GM12878 (cell line): ENCODE measurements at regions not wholly inside any gene's neighbourhood (a gene's known extent, or its start where the extent isn't known, plus 50 kb on each side); places are given as distances from the start of the nearest gene placed in this dataset.

Experiments used
- ATAC-seq: fragments of 200-7000 bp; cut with Tn5 transposase; 3 replicates; pipeline ENCODE4 v1.9.1; 2020; ENCODE audit warnings: mild to moderate bottlenecking, moderate library complexity
- BruUV-seq: library from RNA; stranded (reverse); fragments of 400-500 nt; replicated peaks from 2 replicates; lab custom pipeline; 2021; lab: Mats Ljungman, UMichigan
- CTCF ChIA-PET: fragments of 300-600 bp; sonication (Branson Sonifier 250); formaldehyde crosslinking; extraction: SDS; loops from one replicate; lab custom pipeline; 2021; ENCODE audit warnings: inconsistent platforms; lab: Yijun Ruan, JAX
- POLR2A ChIA-PET: fragments of 350-600 bp; formaldehyde crosslinking; extraction: SDS; loops from one replicate; lab custom pipeline; 2021; ENCODE audit warnings: inconsistent platforms; lab: Charles Lee
- RAD21 ChIA-PET: fragments of 300-600 bp; sonication (Branson Sonifier 250); formaldehyde crosslinking; loops from one replicate; lab custom pipeline; 2023; ENCODE audit warnings: antibody characterized with exemption; ENCODE audit not compliant: unreplicated experiment; lab: Charles Lee
- SMC1A ChIA-PET: fragments of 300-600 bp; sonication (Branson Sonifier 250); formaldehyde crosslinking; loops from one replicate; lab custom pipeline; 2023; ENCODE audit not compliant: unreplicated experiment, uncharacterized antibody; lab: Charles Lee
- DNase-seq: peaks from one replicate; pipeline ENCODE4 v3.0.0-alpha.2; 2011; ENCODE audit warnings: low read depth, low spot score
- FAIRE-seq: peaks from 3 replicates; lab custom pipeline; 2011; peaks lifted over from hg19 to GRCh38; lab: Jason Lieb, UNC
- H2AFZ ChIP-seq: 2 replicates; pipeline ENCODE4 v1.6.0; 2011; ENCODE audit warnings: low read depth, low read length, control low read depth; ENCODE audit not compliant: control insufficient read depth
- H3K27ac ChIP-seq: 2 replicates; pipeline ENCODE4 v1.5.1; 2011; ENCODE audit warnings: control low read depth; ENCODE audit not compliant: control insufficient read depth, insufficient read depth
- H3K27me3 ChIP-seq, 2 experiments: replicated peaks in 1 of 2; 2 replicates each; pipeline versions ENCODE4 v1.6.0 to v1.6.1; 2011; ENCODE audit warnings: low read length in 1 of 2; ENCODE audit not compliant: control insufficient read depth in 2 of 2, insufficient read depth in 2 of 2
- H3K36me3 ChIP-seq, 2 experiments: 2 replicates each; pipeline ENCODE4 v1.5.1; 2011; ENCODE audit warnings: low read length in 1 of 2; ENCODE audit not compliant: control insufficient read depth in 2 of 2, insufficient read depth in 2 of 2
- H3K4me1 ChIP-seq: 2 replicates; pipeline ENCODE4 v1.6.1; 2011; ENCODE audit warnings: mild to moderate bottlenecking, low read length, moderate library complexity, mixed read lengths; ENCODE audit not compliant: control insufficient read depth, insufficient read depth
- H3K4me2 ChIP-seq: 2 replicates; pipeline ENCODE4 v1.6.0; 2011; ENCODE audit warnings: control low read depth; ENCODE audit not compliant: control insufficient read depth, insufficient read depth
- H3K4me3 ChIP-seq: fragments of 200-600 bp; sonication (generic); 2 replicates; pipeline ENCODE4 v1.5.1; 2016
- H3K79me2 ChIP-seq: 2 replicates; pipeline ENCODE4 v1.6.0; 2011; ENCODE audit warnings: low read length; ENCODE audit not compliant: control insufficient read depth, insufficient read depth
- H3K9ac ChIP-seq: 2 replicates; pipeline ENCODE4 v1.8.0; 2011; ENCODE audit warnings: low read length, control low read depth, mixed read lengths; ENCODE audit not compliant: control insufficient read depth, insufficient read depth
- H3K9me3 ChIP-seq: replicated peaks from 3 replicates; pipeline ENCODE4 v1.5.1; 2011; ENCODE audit warnings: mild to moderate bottlenecking, low read length; ENCODE audit not compliant: control insufficient read depth, insufficient read depth
- H4K20me1 ChIP-seq: 2 replicates; pipeline ENCODE4 v1.6.0; 2011; ENCODE audit not compliant: control insufficient read depth, insufficient read depth
- ASH2L ChIP-seq: fragments of 300-600, 200-600 bp; sonication (generic); IDR thresholded peaks from 2 replicates; pipeline ENCODE4 v1.6.1; 2017; ENCODE audit warnings: low read depth, mild to moderate bottlenecking, borderline replicate concordance
- BMI1 ChIP-seq: fragments of 450-650 bp; IDR thresholded peaks from 2 replicates; pipeline ENCODE4 v1.6.1; 2016; ENCODE audit warnings: mild to moderate bottlenecking, moderate library complexity, borderline replicate concordance
- SMAD5 ChIP-seq: IDR thresholded peaks from 2 replicates; pipeline ENCODE4 v1.6.1; 2016; ENCODE audit warnings: antibody characterized with exemption, low read depth
- SMARCA5 ChIP-seq: fragments of 450-650 bp; IDR thresholded peaks from 2 replicates; pipeline ENCODE4 v1.6.1; 2017; ENCODE audit warnings: mild to moderate bottlenecking
- WGBS: methylation state at CpG from one replicate; pipeline ENCODE4 v1.1.6; 2016; ENCODE audit warnings: low lambda C conversion rate; ENCODE audit not compliant: insufficient replicate concordance, insufficient coverage; ENCODE audit errors: missing lambda C conversion rate; 5-methylcytosine and 5-hydroxymethylcytosine counted together
- in situ Hi-C: fragments of 300-500 bp; cut with MboI; formaldehyde crosslinking; loops from 9 replicates; pipeline ENCODE4 v1.14.3; 2018; ENCODE audit warnings: mixed read lengths
- intact Hi-C: fragments of 100-400 bp; cut with micrococcal nuclease; formaldehyde crosslinking; loops from one replicate; pipeline ENCODE4 v1.14.2; 2022; ENCODE audit not compliant: unreplicated experiment

- no TSS peak for BruUV-seq
- POLR2A ChIA-PET, result no interaction called here
- in situ Hi-C loops, result no loop called here
Observed at GRCh38 chr11:26229981-26230380, 101.9 kb upstream of the ANO3 start.

GRCh38 chr11:26231252-26231661 lies 100.7 kb upstream of the ANO3 start:
- TF ChIP-seq SMAD5 (no peak), ASH2L (no peak), SMARCA5 (no peak)
- Histone ChIP-seq H4K20me1 (no peaks in the 10 kb centered on the region), H3K4me1 (no peaks in the 10 kb centered on the region), H2AFZ (no peak overlapping the region), H3K27me3 (no peaks in the 10 kb centered on the region), H3K4me2 (no peak overlapping the region), H3K27ac (no peak overlapping the region), H3K9me3 (no peaks in the 10 kb centered on the region), H3K36me3 (no peaks in the 10 kb centered on the region), H3K4me3 (no peak overlapping the region), H3K79me2 (no peaks in the 10 kb centered on the region), H3K9ac (no peak overlapping the region)
- BruUV-seq, result no TSS peak
- FAIRE-seq (no peak), ATAC-seq (no peak; the same call in 2 of the 3 replicates), DNase-seq (no peak)
- ChIA-PET CTCF (interaction anchor here (1.2 kb wide), 1 partner anchor 250 kb away, joined by 3 read pairs; no protein-coding TSS in a partner anchor), POLR2A (interaction anchor here (0.6 to 0.7 kb wide), 2 partner anchors 494 to 1509 kb away, joined by 3 to 6 read pairs; no protein-coding TSS in a partner anchor), RAD21 (no interaction called here), SMC1A (no interaction called here)
- WGBS, result 5% methylated on average over 3 of the region's 3 CpGs
- intact Hi-C loops, result no loop called here
- in situ Hi-C loops, result no loop called here

More at GRCh38 chr11:26229981-26230380, 101.9 kb upstream of the ANO3 start:
- Histone ChIP-seq H3K9me3 (no peaks in the 10 kb centered on the region), H3K79me2 (no peaks in the 10 kb centered on the region), H3K4me1 (no peaks in the 10 kb centered on the region), H3K4me2 (no peak overlapping the region), H3K9ac (no peak overlapping the region), H3K36me3 (no peaks in the 10 kb centered on the region), H4K20me1 (no peaks in the 10 kb centered on the region), H3K27ac (no peak overlapping the region), H2AFZ (no peak overlapping the region), H3K4me3 (no peak overlapping the region), H3K27me3 (no peaks in the 10 kb centered on the region)
- ChIA-PET RAD21 (no interaction called here), SMC1A (interaction anchor here (3.5 kb wide), 1 partner anchor 248 kb away, joined by 14 read pairs; no protein-coding TSS in a partner anchor), CTCF (interaction anchor here (0.5 to 3.1 kb wide), 3 partner anchors 12 to 247 kb away, joined by 3 to 34 read pairs (median 3); no protein-coding TSS in a partner anchor)
- FAIRE-seq (no peak), DNase-seq (no peak), ATAC-seq (no peak)
- no peak for TF ChIP-seq BMI1
- intact Hi-C loops, result no loop called here
